WTC11 (cell line): ENCODE measurements at regions not wholly inside any gene's neighbourhood (a gene's known extent, or its start where the extent isn't known, plus 50 kb on each side); places are given as distances from the start of the nearest gene placed in this dataset.
"Not testable (repeated sequence)": the region's sequence is repeated elsewhere in the genome, so short reads cannot be mapped to it uniquely, and the experiment has no call there.

Experiments used
- CBFB ChIP-seq: sonication (generic); formaldehyde crosslinking; IDR thresholded peaks from 2 replicates; pipeline ENCODE4 v1.8.1; 2022; ENCODE audit warnings: mild to moderate bottlenecking, low read depth, missing genetic modification reagents
- CREB1 ChIP-seq: sonication (generic); formaldehyde crosslinking; IDR thresholded peaks from 2 replicates; pipeline ENCODE4 v1.8.0; 2023; ENCODE audit warnings: mild to moderate bottlenecking, missing genetic modification reagents
- ELF4 ChIP-seq: sonication (generic); formaldehyde crosslinking; IDR thresholded peaks from 2 replicates; pipeline ENCODE4 v1.8.1; 2022; ENCODE audit warnings: low read depth, mild to moderate bottlenecking, moderate library complexity, missing genetic modification reagents
- NR1H2 ChIP-seq: sonication (generic); formaldehyde crosslinking; IDR thresholded peaks from 2 replicates; pipeline ENCODE4 v1.9.0; 2021; ENCODE audit warnings: mild to moderate bottlenecking, moderate library complexity, missing genetic modification reagents
- OVOL2 ChIP-seq: fragments of 250-450 bp; sonication (Bioruptor Pico); IDR thresholded peaks from 2 replicates; pipeline ENCODE4 v1.9.0; 2021; ENCODE audit warnings: mild to moderate bottlenecking, borderline replicate concordance
- SMAD4 ChIP-seq: sonication (generic); formaldehyde crosslinking; IDR thresholded peaks from 2 replicates; pipeline ENCODE4 v1.8.0; 2022; ENCODE audit warnings: mild to moderate bottlenecking, missing genetic modification reagents
- TEAD1 ChIP-seq: sonication (generic); formaldehyde crosslinking; IDR thresholded peaks from 2 replicates; pipeline ENCODE4 v1.8.0; 2022; ENCODE audit warnings: mild to moderate bottlenecking, missing genetic modification reagents
- ZNF671 ChIP-seq: fragments of 250-450 bp; sonication (Bioruptor Pico); IDR thresholded peaks from 2 replicates; pipeline ENCODE4 v1.8.0; 2021; ENCODE audit warnings: mild to moderate bottlenecking
- TF ChIP-seq, protein P1 (sequence below): fragments of 200-600 bp; IDR thresholded peaks from 2 replicates; pipeline ENCODE4 v1.8.0; 2022; ENCODE audit warnings: antibody characterized with exemption
- TF ChIP-seq, protein P2 (sequence below): sonication (generic); formaldehyde crosslinking; IDR thresholded peaks from 2 replicates; pipeline ENCODE4 v1.8.1; 2023; ENCODE audit warnings: mild to moderate bottlenecking, missing genetic modification reagents, moderate library complexity
- TF ChIP-seq, protein P3 (sequence below): sonication (generic); formaldehyde crosslinking; conservative IDR thresholded peaks from 2 replicates; pipeline ENCODE4 v1.8.1; 2022; ENCODE audit warnings: mild to moderate bottlenecking, missing genetic modification reagents
- TF ChIP-seq, protein P4 (sequence below): fragments of 250-450 bp; sonication (Bioruptor Pico); IDR thresholded peaks from 2 replicates; pipeline ENCODE4 v1.9.0; 2021; ENCODE audit warnings: mild to moderate bottlenecking
- TF ChIP-seq, protein P5 (sequence below): sonication (generic); formaldehyde crosslinking; IDR thresholded peaks from 2 replicates; pipeline ENCODE4 v1.8.1; 2022; ENCODE audit warnings: low read depth, missing genetic modification reagents, borderline replicate concordance

DNA sequence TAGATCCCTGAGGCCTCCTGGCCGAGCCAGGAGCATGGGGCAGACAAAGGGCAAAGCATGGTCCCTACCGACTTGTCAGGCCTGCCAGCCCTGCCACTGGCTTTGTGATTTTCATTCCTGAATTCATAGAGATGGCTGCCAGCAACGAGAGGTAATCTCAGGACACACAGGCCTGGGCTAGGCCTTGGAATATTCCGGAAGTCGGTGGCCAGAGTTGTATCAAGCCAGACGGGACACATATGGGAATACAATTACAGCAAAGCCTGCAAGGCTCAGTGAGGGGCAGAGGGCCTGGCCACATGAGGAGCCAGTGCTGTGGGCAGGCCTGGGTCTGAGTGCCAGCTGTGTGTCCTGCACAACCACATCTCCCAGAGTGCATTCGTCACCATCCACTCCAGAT is 72.4 kb upstream of the PLGLB2 start:
- not testable (repeated sequence) for TF ChIP-seq ELF4; TEAD1 (CRISPR knock-in tag); ZNF671 (CRISPR knock-in tag); NR1H2; CREB1 (CRISPR knock-in tag); CBFB; OVOL2 (CRISPR knock-in tag); SMAD4 (CRISPR knock-in tag)
- TF ChIP-seq, protein P1, sequence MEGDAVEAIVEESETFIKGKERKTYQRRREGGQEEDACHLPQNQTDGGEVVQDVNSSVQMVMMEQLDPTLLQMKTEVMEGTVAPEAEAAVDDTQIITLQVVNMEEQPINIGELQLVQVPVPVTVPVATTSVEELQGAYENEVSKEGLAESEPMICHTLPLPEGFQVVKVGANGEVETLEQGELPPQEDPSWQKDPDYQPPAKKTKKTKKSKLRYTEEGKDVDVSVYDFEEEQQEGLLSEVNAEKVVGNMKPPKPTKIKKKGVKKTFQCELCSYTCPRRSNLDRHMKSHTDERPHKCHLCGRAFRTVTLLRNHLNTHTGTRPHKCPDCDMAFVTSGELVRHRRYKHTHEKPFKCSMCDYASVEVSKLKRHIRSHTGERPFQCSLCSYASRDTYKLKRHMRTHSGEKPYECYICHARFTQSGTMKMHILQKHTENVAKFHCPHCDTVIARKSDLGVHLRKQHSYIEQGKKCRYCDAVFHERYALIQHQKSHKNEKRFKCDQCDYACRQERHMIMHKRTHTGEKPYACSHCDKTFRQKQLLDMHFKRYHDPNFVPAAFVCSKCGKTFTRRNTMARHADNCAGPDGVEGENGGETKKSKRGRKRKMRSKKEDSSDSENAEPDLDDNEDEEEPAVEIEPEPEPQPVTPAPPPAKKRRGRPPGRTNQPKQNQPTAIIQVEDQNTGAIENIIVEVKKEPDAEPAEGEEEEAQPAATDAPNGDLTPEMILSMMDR = not testable (repeated sequence)
- TF ChIP-seq, protein P2, sequence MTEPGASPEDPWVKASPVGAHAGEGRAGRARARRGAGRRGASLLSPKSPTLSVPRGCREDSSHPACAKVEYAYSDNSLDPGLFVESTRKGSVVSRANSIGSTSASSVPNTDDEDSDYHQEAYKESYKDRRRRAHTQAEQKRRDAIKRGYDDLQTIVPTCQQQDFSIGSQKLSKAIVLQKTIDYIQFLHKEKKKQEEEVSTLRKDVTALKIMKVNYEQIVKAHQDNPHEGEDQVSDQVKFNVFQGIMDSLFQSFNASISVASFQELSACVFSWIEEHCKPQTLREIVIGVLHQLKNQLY (CRISPR knock-in tag) = not testable (repeated sequence)
- TF ChIP-seq, protein P3, sequence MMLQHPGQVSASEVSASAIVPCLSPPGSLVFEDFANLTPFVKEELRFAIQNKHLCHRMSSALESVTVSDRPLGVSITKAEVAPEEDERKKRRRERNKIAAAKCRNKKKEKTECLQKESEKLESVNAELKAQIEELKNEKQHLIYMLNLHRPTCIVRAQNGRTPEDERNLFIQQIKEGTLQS (CRISPR knock-in tag) = not testable (repeated sequence)
- TF ChIP-seq, protein P4, sequence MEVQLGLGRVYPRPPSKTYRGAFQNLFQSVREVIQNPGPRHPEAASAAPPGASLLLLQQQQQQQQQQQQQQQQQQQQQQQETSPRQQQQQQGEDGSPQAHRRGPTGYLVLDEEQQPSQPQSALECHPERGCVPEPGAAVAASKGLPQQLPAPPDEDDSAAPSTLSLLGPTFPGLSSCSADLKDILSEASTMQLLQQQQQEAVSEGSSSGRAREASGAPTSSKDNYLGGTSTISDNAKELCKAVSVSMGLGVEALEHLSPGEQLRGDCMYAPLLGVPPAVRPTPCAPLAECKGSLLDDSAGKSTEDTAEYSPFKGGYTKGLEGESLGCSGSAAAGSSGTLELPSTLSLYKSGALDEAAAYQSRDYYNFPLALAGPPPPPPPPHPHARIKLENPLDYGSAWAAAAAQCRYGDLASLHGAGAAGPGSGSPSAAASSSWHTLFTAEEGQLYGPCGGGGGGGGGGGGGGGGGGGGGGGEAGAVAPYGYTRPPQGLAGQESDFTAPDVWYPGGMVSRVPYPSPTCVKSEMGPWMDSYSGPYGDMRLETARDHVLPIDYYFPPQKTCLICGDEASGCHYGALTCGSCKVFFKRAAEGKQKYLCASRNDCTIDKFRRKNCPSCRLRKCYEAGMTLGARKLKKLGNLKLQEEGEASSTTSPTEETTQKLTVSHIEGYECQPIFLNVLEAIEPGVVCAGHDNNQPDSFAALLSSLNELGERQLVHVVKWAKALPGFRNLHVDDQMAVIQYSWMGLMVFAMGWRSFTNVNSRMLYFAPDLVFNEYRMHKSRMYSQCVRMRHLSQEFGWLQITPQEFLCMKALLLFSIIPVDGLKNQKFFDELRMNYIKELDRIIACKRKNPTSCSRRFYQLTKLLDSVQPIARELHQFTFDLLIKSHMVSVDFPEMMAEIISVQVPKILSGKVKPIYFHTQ (CRISPR knock-in tag) = not testable (repeated sequence)
- TF ChIP-seq, protein P5, sequence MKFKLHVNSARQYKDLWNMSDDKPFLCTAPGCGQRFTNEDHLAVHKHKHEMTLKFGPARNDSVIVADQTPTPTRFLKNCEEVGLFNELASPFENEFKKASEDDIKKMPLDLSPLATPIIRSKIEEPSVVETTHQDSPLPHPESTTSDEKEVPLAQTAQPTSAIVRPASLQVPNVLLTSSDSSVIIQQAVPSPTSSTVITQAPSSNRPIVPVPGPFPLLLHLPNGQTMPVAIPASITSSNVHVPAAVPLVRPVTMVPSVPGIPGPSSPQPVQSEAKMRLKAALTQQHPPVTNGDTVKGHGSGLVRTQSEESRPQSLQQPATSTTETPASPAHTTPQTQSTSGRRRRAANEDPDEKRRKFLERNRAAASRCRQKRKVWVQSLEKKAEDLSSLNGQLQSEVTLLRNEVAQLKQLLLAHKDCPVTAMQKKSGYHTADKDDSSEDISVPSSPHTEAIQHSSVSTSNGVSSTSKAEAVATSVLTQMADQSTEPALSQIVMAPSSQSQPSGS = not testable (repeated sequence)
